ENCODE measurements at regions not wholly inside any gene's neighbourhood (a gene's known extent, or its start where the extent isn't known, plus 50 kb on each side); places are given as distances from the start of the nearest gene placed in this dataset.
"Not testable (repeated sequence)": the region's sequence is repeated elsewhere in the genome, so short reads cannot be mapped to it uniquely, and the experiment has no call there.

DNA sequence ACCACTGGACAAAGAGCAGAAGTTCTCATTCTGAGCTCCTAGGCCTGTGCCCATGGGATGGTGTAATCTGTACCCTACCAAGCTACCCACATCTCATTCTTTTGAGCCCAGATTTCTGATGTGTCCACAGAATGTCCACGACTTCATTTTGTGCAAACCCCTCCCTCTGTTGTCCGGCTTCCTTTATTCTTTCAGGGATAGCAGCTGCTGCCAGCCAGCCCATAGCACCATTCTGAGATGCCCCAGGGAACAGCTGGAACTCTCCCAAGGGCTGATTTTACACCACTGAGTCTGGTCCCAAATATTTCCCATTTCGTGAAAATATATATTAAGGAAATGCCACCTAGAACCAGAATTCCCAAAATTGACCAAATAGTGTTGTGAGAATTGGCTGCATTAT is 236.6 kb downstream of the SATB1 start:
- no peaks in the 10 kb centered on the region for H3K4me1 ChIP-seq (ENCODE audit: control insufficient read depth, low read depth, low read length)
- no peaks in the 10 kb centered on the region for H3K27me3 ChIP-seq (ENCODE audit: insufficient read depth, low read length, poor library complexity)
- H2BK5ac ChIP-seq (ENCODE audit: low read length): no peak overlapping the region
- H3K79me1 ChIP-seq (ENCODE audit: low read length): no peaks in the 10 kb centered on the region
- no peak overlapping the region for H2BK15ac ChIP-seq (replicated peaks; ENCODE audit: low read depth)
- no peak overlapping the region for H3K27ac ChIP-seq (ENCODE audit: low read depth, low read length)
- H3K79me2 ChIP-seq (ENCODE audit: control insufficient read depth, insufficient read depth, low read length): no peaks in the 10 kb centered on the region
- no peak overlapping the region for H3K9ac ChIP-seq (ENCODE audit: low read length)
- no CpG with 5 or more reads among the region's 3 CpGs for WGBS (ENCODE audit: extremely low coverage, insufficient coverage, low lambda C conversion rate)
- H4K8ac ChIP-seq (ENCODE audit: low read depth, low read length): no peak overlapping the region
- no peak overlapping the region for H3K18ac ChIP-seq (ENCODE audit: low read length)
- no peak overlapping the region for H3K4me2 ChIP-seq (ENCODE audit: low read length)
- H3K56ac ChIP-seq (ENCODE audit: low read length): no peak overlapping the region
- no peaks in the 10 kb centered on the region for H3K36me3 ChIP-seq (ENCODE audit: control insufficient read depth, insufficient read depth, low read length)
- no peak overlapping the region for H2AK5ac ChIP-seq (ENCODE audit: low read length)
- DNase-seq: no peak
- H2BK120ac ChIP-seq (ENCODE audit: low read depth, low read length): no peak overlapping the region
- H4K5ac ChIP-seq (ENCODE audit: low read length): no peak overlapping the region
- H3K4ac ChIP-seq (ENCODE audit: low read depth, low read length): no peak overlapping the region
- no peak overlapping the region for H3K4me3 ChIP-seq (ENCODE audit: low read length)
- no peak overlapping the region for H3K23ac ChIP-seq (ENCODE audit: low read length)

DNA sequence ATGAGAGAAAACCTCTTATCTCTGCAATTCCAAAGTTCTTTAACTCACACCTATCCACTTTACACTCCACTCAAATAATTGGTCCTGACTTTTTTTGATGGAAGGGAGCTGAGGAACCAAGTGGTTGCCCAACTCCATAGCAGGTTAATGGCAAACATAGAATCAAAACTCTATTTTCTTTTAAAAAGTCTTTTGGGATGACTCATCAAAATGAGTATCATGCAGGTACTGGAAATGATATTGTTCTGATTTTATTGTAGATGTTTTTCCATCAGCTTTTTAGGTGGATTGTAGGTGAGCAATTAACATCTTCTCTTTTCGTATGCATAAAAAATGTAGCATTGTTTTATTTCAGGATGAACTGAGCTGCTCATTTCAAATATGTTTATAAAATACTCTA is 239.5 kb downstream of the SATB1 start:
- H3K4ac ChIP-seq (ENCODE audit: low read depth, low read length): no peak overlapping the region
- H3K36me3 ChIP-seq (ENCODE audit: control insufficient read depth, insufficient read depth, low read length): no peaks in the 10 kb centered on the region
- H3K4me1 ChIP-seq (ENCODE audit: control insufficient read depth, low read depth, low read length): no peaks in the 10 kb centered on the region
- H3K4me3 ChIP-seq (ENCODE audit: low read length): no peak overlapping the region
- no peak overlapping the region for H4K5ac ChIP-seq (ENCODE audit: low read length)
- no peaks in the 10 kb centered on the region for H3K79me2 ChIP-seq (ENCODE audit: control insufficient read depth, insufficient read depth, low read length)
- H2BK15ac ChIP-seq (replicated peaks; ENCODE audit: low read depth): no peak overlapping the region
- H3K23ac ChIP-seq (ENCODE audit: low read length): no peak overlapping the region
- no CpG with 5 or more reads among the region's 1 CpG for WGBS (ENCODE audit: extremely low coverage, insufficient coverage, low lambda C conversion rate)
- no peak overlapping the region for H2BK5ac ChIP-seq (ENCODE audit: low read length)
- no peak overlapping the region for H2BK120ac ChIP-seq (ENCODE audit: low read depth, low read length)
- H3K79me1 ChIP-seq (ENCODE audit: low read length): no peaks in the 10 kb centered on the region
- no peak overlapping the region for H3K56ac ChIP-seq (ENCODE audit: low read length)
- H2AK5ac ChIP-seq (ENCODE audit: low read length): no peak overlapping the region
- no peak overlapping the region for H4K8ac ChIP-seq (ENCODE audit: low read depth, low read length)
- H3K9ac ChIP-seq (ENCODE audit: low read length): no peak overlapping the region
- H3K27ac ChIP-seq (ENCODE audit: low read depth, low read length): no peak overlapping the region
- no peak overlapping the region for H3K4me2 ChIP-seq (ENCODE audit: low read length)
- no peak overlapping the region for H3K18ac ChIP-seq (ENCODE audit: low read length)
- no peak for DNase-seq
- H3K27me3 ChIP-seq (ENCODE audit: insufficient read depth, low read length, poor library complexity): no peaks in the 10 kb centered on the region

DNA sequence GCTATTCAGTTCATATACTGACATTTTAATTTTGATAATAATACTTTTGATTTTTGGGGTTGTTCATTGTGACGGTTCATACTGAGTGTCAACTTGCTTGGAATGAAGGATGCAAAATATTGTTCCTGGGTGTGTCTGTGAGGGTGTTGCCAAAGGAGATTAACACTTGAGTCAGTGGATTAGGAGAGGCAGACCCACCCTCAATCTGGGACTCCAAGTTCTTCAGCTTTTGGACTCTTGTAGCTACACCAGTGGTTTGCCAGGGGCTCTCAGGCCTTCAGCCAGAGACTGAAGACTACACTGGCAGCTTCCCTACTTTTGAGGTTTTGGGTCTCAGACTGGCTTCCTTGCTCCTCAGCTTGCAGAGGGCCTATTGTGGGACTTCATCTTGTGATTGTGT is 242.2 kb downstream of the SATB1 start:
- WGBS (ENCODE audit: extremely low coverage, insufficient coverage, low lambda C conversion rate): no CpG with 5 or more reads among the region's 1 CpG
- H3K79me2 ChIP-seq (ENCODE audit: control insufficient read depth, insufficient read depth, low read length); H3K27ac ChIP-seq (ENCODE audit: low read depth, low read length); H3K56ac ChIP-seq (ENCODE audit: low read length); H4K5ac ChIP-seq (ENCODE audit: low read length); H3K36me3 ChIP-seq (ENCODE audit: control insufficient read depth, insufficient read depth, low read length); H3K18ac ChIP-seq (ENCODE audit: low read length); DNase-seq; H3K23ac ChIP-seq (ENCODE audit: low read length); H3K4me3 ChIP-seq (ENCODE audit: low read length); H2BK5ac ChIP-seq (ENCODE audit: low read length); H3K27me3 ChIP-seq (ENCODE audit: insufficient read depth, low read length, poor library complexity); H3K9ac ChIP-seq (ENCODE audit: low read length); H2BK15ac ChIP-seq (replicated peaks; ENCODE audit: low read depth); H2AK5ac ChIP-seq (ENCODE audit: low read length); H3K4me2 ChIP-seq (ENCODE audit: low read length); H3K4me1 ChIP-seq (ENCODE audit: control insufficient read depth, low read depth, low read length); H2BK120ac ChIP-seq (ENCODE audit: low read depth, low read length); H3K4ac ChIP-seq (ENCODE audit: low read depth, low read length); H4K8ac ChIP-seq (ENCODE audit: low read depth, low read length); H3K79me1 ChIP-seq (ENCODE audit: low read length): not testable (repeated sequence)

DNA sequence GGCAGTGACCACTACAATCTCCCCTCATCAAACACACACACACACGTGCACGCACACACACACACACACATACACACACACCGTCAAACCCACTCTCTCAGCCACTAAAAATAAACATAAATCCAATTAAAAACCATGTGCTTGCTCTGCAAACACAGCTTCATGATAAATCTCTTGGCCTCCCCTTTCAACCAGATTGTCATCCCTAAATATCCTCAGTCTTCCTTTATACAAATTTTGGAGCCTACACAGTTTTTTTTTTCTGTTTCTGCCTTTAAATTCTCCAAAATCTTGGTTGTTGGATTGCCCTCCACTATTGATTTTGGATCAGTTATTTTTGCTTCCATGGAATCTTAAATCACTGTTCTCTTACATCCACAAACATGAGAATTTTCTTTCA is 245.6 kb downstream of the SATB1 start:
- no peak overlapping the region for H3K23ac ChIP-seq (ENCODE audit: low read length)
- H3K18ac ChIP-seq (ENCODE audit: low read length): no peak overlapping the region
- no peak overlapping the region for H3K9ac ChIP-seq (ENCODE audit: low read length)
- H2BK5ac ChIP-seq (ENCODE audit: low read length): no peak overlapping the region
- H4K5ac ChIP-seq (ENCODE audit: low read length): no peak overlapping the region
- no peak overlapping the region for H3K4ac ChIP-seq (ENCODE audit: low read depth, low read length)
- no peak overlapping the region for H3K4me3 ChIP-seq (ENCODE audit: low read length)
- no peak for DNase-seq
- H4K8ac ChIP-seq (ENCODE audit: low read depth, low read length): no peak overlapping the region
- H3K36me3 ChIP-seq (ENCODE audit: control insufficient read depth, insufficient read depth, low read length): no peaks in the 10 kb centered on the region
- H3K4me2 ChIP-seq (ENCODE audit: low read length): no peak overlapping the region
- H2BK120ac ChIP-seq (ENCODE audit: low read depth, low read length): no peak overlapping the region
- 100% methylated on average over 3 of the region's 3 CpGs for WGBS (ENCODE audit: extremely low coverage, insufficient coverage, low lambda C conversion rate)
- no peaks in the 10 kb centered on the region for H3K27me3 ChIP-seq (ENCODE audit: insufficient read depth, low read length, poor library complexity)
- no peak overlapping the region for H2BK15ac ChIP-seq (replicated peaks; ENCODE audit: low read depth)
- no peak overlapping the region for H3K27ac ChIP-seq (ENCODE audit: low read depth, low read length)
- H2AK5ac ChIP-seq (ENCODE audit: low read length): no peak overlapping the region
- H3K56ac ChIP-seq (ENCODE audit: low read length): no peak overlapping the region
- H3K79me2 ChIP-seq (ENCODE audit: control insufficient read depth, insufficient read depth, low read length): no peaks in the 10 kb centered on the region
- no peaks in the 10 kb centered on the region for H3K79me1 ChIP-seq (ENCODE audit: low read length)
- no peaks in the 10 kb centered on the region for H3K4me1 ChIP-seq (ENCODE audit: control insufficient read depth, low read depth, low read length)

DNA sequence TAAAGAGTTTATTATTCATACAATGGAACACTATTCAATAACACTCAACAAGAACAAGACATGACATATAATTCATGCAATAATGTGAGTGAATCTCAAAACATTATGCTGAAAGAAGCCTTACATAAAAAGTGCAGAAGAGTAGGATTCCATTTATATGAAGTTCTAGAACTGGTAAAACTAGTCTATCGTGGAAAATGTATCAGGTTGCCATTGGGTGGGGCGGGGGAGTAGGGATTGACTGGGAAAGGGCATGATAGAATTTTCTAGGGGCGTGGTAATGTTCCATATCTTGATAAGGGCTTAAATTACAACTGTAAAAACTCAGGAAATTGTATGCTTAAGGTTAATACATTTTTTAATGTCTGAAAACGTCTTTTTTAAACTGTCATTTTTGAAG is 247.9 kb downstream of the SATB1 start:
- no peaks in the 10 kb centered on the region for H3K36me3 ChIP-seq (ENCODE audit: control insufficient read depth, insufficient read depth, low read length)
- no peak for DNase-seq
- H3K27ac ChIP-seq (ENCODE audit: low read depth, low read length): no peak overlapping the region
- no peak overlapping the region for H3K23ac ChIP-seq (ENCODE audit: low read length)
- no peaks in the 10 kb centered on the region for H3K27me3 ChIP-seq (ENCODE audit: insufficient read depth, low read length, poor library complexity)
- no peak overlapping the region for H3K9ac ChIP-seq (ENCODE audit: low read length)
- WGBS (ENCODE audit: extremely low coverage, insufficient coverage, low lambda C conversion rate): no CpG with 5 or more reads among the region's 4 CpGs
- no peak overlapping the region for H2AK5ac ChIP-seq (ENCODE audit: low read length)
- no peak overlapping the region for H2BK15ac ChIP-seq (replicated peaks; ENCODE audit: low read depth)
- no peaks in the 10 kb centered on the region for H3K79me2 ChIP-seq (ENCODE audit: control insufficient read depth, insufficient read depth, low read length)
- H3K4ac ChIP-seq (ENCODE audit: low read depth, low read length): no peak overlapping the region
- no peak overlapping the region for H2BK5ac ChIP-seq (ENCODE audit: low read length)
- no peak overlapping the region for H2BK120ac ChIP-seq (ENCODE audit: low read depth, low read length)
- H3K4me2 ChIP-seq (ENCODE audit: low read length): no peak overlapping the region
- no peaks in the 10 kb centered on the region for H3K4me1 ChIP-seq (ENCODE audit: control insufficient read depth, low read depth, low read length)
- no peak overlapping the region for H4K5ac ChIP-seq (ENCODE audit: low read length)
- H3K18ac ChIP-seq (ENCODE audit: low read length): no peak overlapping the region
- H3K56ac ChIP-seq (ENCODE audit: low read length): no peak overlapping the region
- no peaks in the 10 kb centered on the region for H3K79me1 ChIP-seq (ENCODE audit: low read length)
- no peak overlapping the region for H4K8ac ChIP-seq (ENCODE audit: low read depth, low read length)
- no peak overlapping the region for H3K4me3 ChIP-seq (ENCODE audit: low read length)

DNA sequence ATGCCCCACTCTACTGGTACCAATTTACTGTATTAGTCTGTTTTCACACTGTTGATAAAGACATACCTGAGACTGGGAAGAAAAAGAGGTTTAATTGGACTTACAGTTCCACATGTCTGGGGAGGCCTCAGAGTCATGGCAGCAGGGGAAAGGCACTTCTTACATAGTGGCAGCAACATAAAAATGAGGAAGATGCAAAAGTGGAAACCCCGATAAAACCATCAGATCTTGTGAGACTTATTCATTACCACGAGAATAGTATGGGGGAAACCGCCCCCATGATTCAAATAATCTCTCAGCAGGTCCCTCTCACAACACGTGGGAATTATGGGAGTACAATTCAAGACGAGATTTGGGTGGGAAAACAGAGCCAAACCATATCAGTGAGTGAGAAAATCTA is 251.2 kb downstream of the SATB1 start:
- WGBS (ENCODE audit: extremely low coverage, insufficient coverage, low lambda C conversion rate): no CpG with 5 or more reads among the region's 5 CpGs

More for the DNA sequence above, 251.2 kb downstream of the SATB1 start:
- H4K8ac ChIP-seq (ENCODE audit: low read depth, low read length); H3K79me1 ChIP-seq (ENCODE audit: low read length); H3K18ac ChIP-seq (ENCODE audit: low read length); H3K27me3 ChIP-seq (ENCODE audit: insufficient read depth, low read length, poor library complexity); H3K79me2 ChIP-seq (ENCODE audit: control insufficient read depth, insufficient read depth, low read length); H3K9ac ChIP-seq (ENCODE audit: low read length); H2BK15ac ChIP-seq (replicated peaks; ENCODE audit: low read depth); H3K23ac ChIP-seq (ENCODE audit: low read length); H3K56ac ChIP-seq (ENCODE audit: low read length); H3K4me2 ChIP-seq (ENCODE audit: low read length); H3K36me3 ChIP-seq (ENCODE audit: control insufficient read depth, insufficient read depth, low read length); H4K5ac ChIP-seq (ENCODE audit: low read length); H2BK120ac ChIP-seq (ENCODE audit: low read depth, low read length); DNase-seq; H2AK5ac ChIP-seq (ENCODE audit: low read length); H2BK5ac ChIP-seq (ENCODE audit: low read length); H3K27ac ChIP-seq (ENCODE audit: low read depth, low read length); H3K4me3 ChIP-seq (ENCODE audit: low read length); H3K4ac ChIP-seq (ENCODE audit: low read depth, low read length); H3K4me1 ChIP-seq (ENCODE audit: control insufficient read depth, low read depth, low read length): not testable (repeated sequence)
